GM21381 (cell line): ENCODE measurements at regions not wholly inside any gene's neighbourhood (a gene's known extent, or its start where the extent isn't known, plus 50 kb on each side); places are given as distances from the start of the nearest gene placed in this dataset.
"Not testable (repeated sequence)": the region's sequence is repeated elsewhere in the genome, so short reads cannot be mapped to it uniquely, and the experiment has no call there.

Experiments used
- ATAC-seq: cut with Tn5 transposase; IDR thresholded peaks from one replicate; pipeline ENCODE4 v1.9.1; 2021; ENCODE audit warnings: mild to moderate bottlenecking, moderate library complexity; ENCODE audit not compliant: unreplicated experiment

- no peak for ATAC-seq
These were observed 381.6 kb downstream of the SRGAP2C start for GRCh38 chr1:121566346-121566745.

- no peak for ATAC-seq
These were observed 384.7 kb downstream of the SRGAP2C start for GRCh38 chr1:121569428-121569827.

GRCh38 chr1:121573881-121574504, 389.2 kb downstream of the SRGAP2C start:
- ATAC-seq = not testable (repeated sequence)

GRCh38 chr1:121574505-121574899, 389.7 kb downstream of the SRGAP2C start:
- ATAC-seq = not testable (repeated sequence)

GRCh38 chr1:121582898-121583297, 398.1 kb downstream of the SRGAP2C start:
- ATAC-seq = not testable (repeated sequence)

- no peak for ATAC-seq
These were observed 401.8 kb downstream of the SRGAP2C start for GRCh38 chr1:121586369-121587229.

GRCh38 chr1:121587230-121587569, 402.4 kb downstream of the SRGAP2C start:
- ATAC-seq = no peak

GRCh38 chr1:121587777-121588176, 403.0 kb downstream of the SRGAP2C start:
- ATAC-seq = no peak

- no peak for ATAC-seq
These were observed 409.3 kb downstream of the SRGAP2C start for GRCh38 chr1:121594096-121594495.

GRCh38 chr1:121595089-121595488, 410.3 kb downstream of the SRGAP2C start:
- ATAC-seq = no peak

GRCh38 chr1:121604843-121605444, 420.2 kb downstream of the SRGAP2C start:
- ATAC-seq = not testable (repeated sequence)

- not testable (repeated sequence) for ATAC-seq
These were observed 422.7 kb downstream of the SRGAP2C start for GRCh38 chr1:121607499-121607898.
